ENCODE measurements at regions not wholly inside any gene's neighbourhood (a gene's known extent, or its start where the extent isn't known, plus 50 kb on each side); places are given as distances from the start of the nearest gene placed in this dataset.
"Not testable (repeated sequence)": the region's sequence is repeated elsewhere in the genome, so short reads cannot be mapped to it uniquely, and the experiment has no call there.

DNA sequence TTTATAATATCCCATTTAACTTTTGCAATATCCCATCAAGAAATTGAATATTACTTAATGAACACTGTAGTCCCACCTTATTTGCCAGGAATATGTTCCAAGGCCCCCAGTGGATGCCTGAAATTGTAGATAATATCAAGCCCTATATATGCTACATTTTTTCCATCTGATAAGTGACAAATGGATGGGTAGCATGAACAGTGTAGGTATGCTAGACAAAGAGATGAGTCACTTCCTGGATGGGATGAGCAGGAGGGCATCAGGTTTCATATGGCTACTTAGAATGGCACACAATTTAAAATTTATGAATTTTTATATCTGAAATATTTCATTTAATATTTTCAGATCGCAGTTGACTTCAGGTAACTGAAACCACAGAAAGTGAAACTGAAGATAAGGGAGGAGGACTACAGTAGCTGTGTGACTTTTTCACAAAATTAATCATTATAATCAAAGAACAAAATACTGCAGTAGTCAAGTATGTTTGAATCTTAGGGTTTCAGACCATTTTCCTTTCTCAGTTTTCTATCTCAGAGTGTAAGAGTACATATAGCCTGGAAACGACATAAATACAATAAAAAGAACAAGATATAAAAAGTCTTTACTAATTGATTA lies 636.4 kb upstream of the ARRDC3 start:
- Histone ChIP-seq H3K4me3 (ENCODE audit: low read length, poor library complexity, severe bottlenecking) (no peak overlapping the region), H3K79me2 (ENCODE audit: insufficient read depth, low read length) (no peaks in the 10 kb centered on the region), H3K36me3 (ENCODE audit: insufficient read depth, low read length) (no peaks in the 10 kb centered on the region), H3K4me1 (ENCODE audit: insufficient read depth, low read length, poor library complexity, severe bottlenecking) (no peaks in the 10 kb centered on the region), H3K4me2 (ENCODE audit: low read depth, low read length, poor library complexity, severe bottlenecking) (no peak overlapping the region), H3K9me2 (replicated peaks; ENCODE audit: low read depth, low read length) (no peaks in the 10 kb centered on the region), H3F3A (ENCODE audit: low read depth) (no peaks in the 10 kb centered on the region), H4K20me1 (ENCODE audit: insufficient read depth, low read length, poor library complexity, severe bottlenecking) (no peaks in the 10 kb centered on the region), H3K9me3 (ENCODE audit: insufficient read depth, low read depth, low read length) (no peaks in the 10 kb centered on the region), H2AFZ (ENCODE audit: low read length) (no peak overlapping the region), H3K27me3 (ENCODE audit: insufficient read depth, low read length, poor library complexity, severe bottlenecking) (no peaks in the 10 kb centered on the region), H3K9ac (ENCODE audit: low read depth, low read length, poor library complexity, severe bottlenecking) (no peak overlapping the region)
- no peak for TF ChIP-seq EZH2phosphoT487 (IDR thresholded peaks at IDR 0.05; ENCODE audit: borderline replicate concordance)
- TF ChIP-seq, protein P1, sequence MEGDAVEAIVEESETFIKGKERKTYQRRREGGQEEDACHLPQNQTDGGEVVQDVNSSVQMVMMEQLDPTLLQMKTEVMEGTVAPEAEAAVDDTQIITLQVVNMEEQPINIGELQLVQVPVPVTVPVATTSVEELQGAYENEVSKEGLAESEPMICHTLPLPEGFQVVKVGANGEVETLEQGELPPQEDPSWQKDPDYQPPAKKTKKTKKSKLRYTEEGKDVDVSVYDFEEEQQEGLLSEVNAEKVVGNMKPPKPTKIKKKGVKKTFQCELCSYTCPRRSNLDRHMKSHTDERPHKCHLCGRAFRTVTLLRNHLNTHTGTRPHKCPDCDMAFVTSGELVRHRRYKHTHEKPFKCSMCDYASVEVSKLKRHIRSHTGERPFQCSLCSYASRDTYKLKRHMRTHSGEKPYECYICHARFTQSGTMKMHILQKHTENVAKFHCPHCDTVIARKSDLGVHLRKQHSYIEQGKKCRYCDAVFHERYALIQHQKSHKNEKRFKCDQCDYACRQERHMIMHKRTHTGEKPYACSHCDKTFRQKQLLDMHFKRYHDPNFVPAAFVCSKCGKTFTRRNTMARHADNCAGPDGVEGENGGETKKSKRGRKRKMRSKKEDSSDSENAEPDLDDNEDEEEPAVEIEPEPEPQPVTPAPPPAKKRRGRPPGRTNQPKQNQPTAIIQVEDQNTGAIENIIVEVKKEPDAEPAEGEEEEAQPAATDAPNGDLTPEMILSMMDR (conservative IDR thresholded peaks at IDR 0.05; ENCODE audit: low read length) = no peak

DNA sequence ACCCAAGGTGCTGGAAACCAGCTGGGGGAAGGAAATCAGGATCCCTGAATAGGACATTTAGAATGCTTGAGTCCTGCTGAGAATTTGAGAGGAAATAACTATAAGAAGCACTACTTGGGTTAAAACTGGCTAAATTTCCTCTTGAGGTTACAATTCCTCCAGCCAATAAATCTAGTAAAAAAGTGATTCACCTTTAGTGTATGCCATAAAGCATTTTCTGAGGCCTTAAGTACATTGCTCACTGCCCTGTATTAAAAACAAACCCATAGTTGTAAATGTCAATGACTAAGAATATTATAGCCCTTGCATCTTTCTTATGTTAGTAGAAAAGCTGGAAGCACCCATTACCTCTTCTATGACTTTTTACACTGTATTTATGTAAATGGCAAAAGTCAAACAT lies 634.7 kb upstream of the ARRDC3 start:
- Histone ChIP-seq H3K9me3 (ENCODE audit: insufficient read depth, low read depth, low read length) (no peaks in the 10 kb centered on the region), H4K20me1 (ENCODE audit: insufficient read depth, low read length, poor library complexity, severe bottlenecking) (no peaks in the 10 kb centered on the region), H2AFZ (ENCODE audit: low read length) (no peak overlapping the region), H3K27me3 (ENCODE audit: insufficient read depth, low read length, poor library complexity, severe bottlenecking) (no peaks in the 10 kb centered on the region), H3K9me2 (replicated peaks; ENCODE audit: low read depth, low read length) (no peaks in the 10 kb centered on the region), H3K36me3 (ENCODE audit: insufficient read depth, low read length) (no peaks in the 10 kb centered on the region), H3K9ac (ENCODE audit: low read depth, low read length, poor library complexity, severe bottlenecking) (no peak overlapping the region), H3K4me2 (ENCODE audit: low read depth, low read length, poor library complexity, severe bottlenecking) (no peak overlapping the region), H3K4me1 (ENCODE audit: insufficient read depth, low read length, poor library complexity, severe bottlenecking) (no peaks in the 10 kb centered on the region), H3K79me2 (ENCODE audit: insufficient read depth, low read length) (no peaks in the 10 kb centered on the region), H3F3A (ENCODE audit: low read depth) (no peaks in the 10 kb centered on the region), H3K4me3 (ENCODE audit: low read length, poor library complexity, severe bottlenecking) (no peak overlapping the region)
- no peak for TF ChIP-seq EZH2phosphoT487 (IDR thresholded peaks at IDR 0.05; ENCODE audit: borderline replicate concordance)
- TF ChIP-seq, protein P1 (conservative IDR thresholded peaks at IDR 0.05; ENCODE audit: low read length) = no peak

DNA sequence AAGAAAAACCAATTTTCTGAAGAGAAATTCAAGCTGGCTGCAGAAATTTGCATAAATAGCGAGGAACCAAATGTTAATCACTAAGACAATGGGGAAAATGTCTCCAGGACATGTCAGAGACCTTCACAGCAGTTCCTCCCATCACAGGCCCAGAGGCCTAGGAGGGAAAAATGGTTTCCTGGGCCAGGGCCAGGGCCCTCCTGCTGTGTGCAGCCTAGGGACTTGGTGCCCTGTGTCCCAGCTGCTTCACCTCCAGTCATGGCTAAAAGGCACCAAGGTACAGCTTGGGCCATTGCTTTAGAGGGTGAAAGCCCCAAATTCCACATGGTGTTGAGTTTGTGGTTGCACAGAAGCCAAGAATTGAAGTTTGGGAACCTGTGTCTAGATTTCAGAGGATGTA lies 628.7 kb upstream of the ARRDC3 start:
- not testable (repeated sequence) for H3K4me3 ChIP-seq (ENCODE audit: low read length, poor library complexity, severe bottlenecking); H3K4me1 ChIP-seq (ENCODE audit: insufficient read depth, low read length, poor library complexity, severe bottlenecking); H3K27me3 ChIP-seq (ENCODE audit: insufficient read depth, low read length, poor library complexity, severe bottlenecking); H3K36me3 ChIP-seq (ENCODE audit: insufficient read depth, low read length); H4K20me1 ChIP-seq (ENCODE audit: insufficient read depth, low read length, poor library complexity, severe bottlenecking); H3K9me3 ChIP-seq (ENCODE audit: insufficient read depth, low read depth, low read length); H3K9me2 ChIP-seq (replicated peaks; ENCODE audit: low read depth, low read length); H2AFZ ChIP-seq (ENCODE audit: low read length); H3K79me2 ChIP-seq (ENCODE audit: insufficient read depth, low read length); H3K4me2 ChIP-seq (ENCODE audit: low read depth, low read length, poor library complexity, severe bottlenecking); H3K9ac ChIP-seq (ENCODE audit: low read depth, low read length, poor library complexity, severe bottlenecking); H3F3A ChIP-seq (ENCODE audit: low read depth)

DNA sequence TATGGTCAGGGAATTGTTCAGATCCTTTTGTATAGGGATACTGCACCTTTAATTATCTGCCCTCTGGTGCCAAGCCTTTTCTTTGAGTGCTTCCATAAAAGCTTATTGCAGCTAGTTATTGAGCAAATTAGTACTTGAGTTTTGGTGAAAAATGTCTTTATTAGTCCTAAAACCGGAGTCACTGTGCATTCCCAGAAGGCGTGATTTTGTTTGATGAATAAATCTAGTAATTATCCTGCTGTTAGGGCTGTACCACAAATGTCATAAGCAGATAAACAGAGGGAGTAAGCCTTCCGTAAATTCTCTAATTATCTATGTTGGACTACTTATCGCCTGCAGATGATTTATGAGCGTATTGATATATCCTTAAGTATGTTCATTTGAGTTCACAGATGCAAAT lies 620.7 kb upstream of the ARRDC3 start:
- H3K27me3 ChIP-seq (ENCODE audit: insufficient read depth, low read length, poor library complexity, severe bottlenecking) = no peaks in the 10 kb centered on the region
- no peaks in the 10 kb centered on the region for H3F3A ChIP-seq (ENCODE audit: low read depth)
- no peaks in the 10 kb centered on the region for H3K4me1 ChIP-seq (ENCODE audit: insufficient read depth, low read length, poor library complexity, severe bottlenecking)
- TF ChIP-seq, protein P1 (conservative IDR thresholded peaks at IDR 0.05; ENCODE audit: low read length) = no peak
- H3K9ac ChIP-seq (ENCODE audit: low read depth, low read length, poor library complexity, severe bottlenecking) = no peak overlapping the region
- no peaks in the 10 kb centered on the region for H3K79me2 ChIP-seq (ENCODE audit: insufficient read depth, low read length)
- H3K9me2 ChIP-seq (replicated peaks; ENCODE audit: low read depth, low read length) = no peaks in the 10 kb centered on the region
- H3K36me3 ChIP-seq (ENCODE audit: insufficient read depth, low read length) = no peaks in the 10 kb centered on the region
- no peaks in the 10 kb centered on the region for H4K20me1 ChIP-seq (ENCODE audit: insufficient read depth, low read length, poor library complexity, severe bottlenecking)
- no peak overlapping the region for H2AFZ ChIP-seq (ENCODE audit: low read length)
- no peaks in the 10 kb centered on the region for H3K9me3 ChIP-seq (ENCODE audit: insufficient read depth, low read depth, low read length)
- no peak overlapping the region for H3K4me3 ChIP-seq (ENCODE audit: low read length, poor library complexity, severe bottlenecking)
- H3K4me2 ChIP-seq (ENCODE audit: low read depth, low read length, poor library complexity, severe bottlenecking) = no peak overlapping the region

All from Loucy (cell line).